AG09319 (cell line): ENCODE measurements at regions not wholly inside any gene's neighbourhood (a gene's known extent, or its start where the extent isn't known, plus 50 kb on each side); places are given as distances from the start of the nearest gene placed in this dataset.

Source experiments
- DNase-seq: peaks from one replicate; pipeline ENCODE4 v3.0.0-alpha.2; 2010; ENCODE audit warnings: low read depth; ENCODE audit errors: extremely low read depth
- CTCF ChIP-seq: IDR thresholded peaks from 2 replicates; pipeline ENCODE4 v1.5.1; 2011; ENCODE audit warnings: low read depth, mild to moderate bottlenecking, inconsistent platforms, low read length, moderate library complexity

GRCh38 chr9:107881626-107882300, 392.2 kb upstream of the KLF4 start:
- no peak for DNase-seq
- TF ChIP-seq CTCF, result no peak

GRCh38 chr9:107878462-107878861, 388.9 kb upstream of the KLF4 start:
- no peak for TF ChIP-seq CTCF
- DNase-seq, result no peak

GRCh38 chr9:107875571-107875980, 386.0 kb upstream of the KLF4 start:
- peak; percentile 76 for DNase-seq
- no peak for TF ChIP-seq CTCF

- no peak for TF ChIP-seq CTCF
Measured at GRCh38 chr9:107874591-107875369, 385.2 kb upstream of the KLF4 start.

GRCh38 chr9:107874137-107874536, 384.6 kb upstream of the KLF4 start:
- TF ChIP-seq CTCF, result no peak
- DNase-seq, result no peak

More at GRCh38 chr9:107874591-107875369, 385.2 kb upstream of the KLF4 start:
- no peak for DNase-seq

GRCh38 chr9:107872457-107873192, 383.1 kb upstream of the KLF4 start:
- no peak for DNase-seq

More at GRCh38 chr9:107872457-107873192, 383.1 kb upstream of the KLF4 start:
- TF ChIP-seq CTCF, result no peak
